ENCODE measurements at regions not wholly inside any gene's neighbourhood (a gene's known extent, or its start where the extent isn't known, plus 50 kb on each side); places are given as distances from the start of the nearest gene placed in this dataset.

DNA sequence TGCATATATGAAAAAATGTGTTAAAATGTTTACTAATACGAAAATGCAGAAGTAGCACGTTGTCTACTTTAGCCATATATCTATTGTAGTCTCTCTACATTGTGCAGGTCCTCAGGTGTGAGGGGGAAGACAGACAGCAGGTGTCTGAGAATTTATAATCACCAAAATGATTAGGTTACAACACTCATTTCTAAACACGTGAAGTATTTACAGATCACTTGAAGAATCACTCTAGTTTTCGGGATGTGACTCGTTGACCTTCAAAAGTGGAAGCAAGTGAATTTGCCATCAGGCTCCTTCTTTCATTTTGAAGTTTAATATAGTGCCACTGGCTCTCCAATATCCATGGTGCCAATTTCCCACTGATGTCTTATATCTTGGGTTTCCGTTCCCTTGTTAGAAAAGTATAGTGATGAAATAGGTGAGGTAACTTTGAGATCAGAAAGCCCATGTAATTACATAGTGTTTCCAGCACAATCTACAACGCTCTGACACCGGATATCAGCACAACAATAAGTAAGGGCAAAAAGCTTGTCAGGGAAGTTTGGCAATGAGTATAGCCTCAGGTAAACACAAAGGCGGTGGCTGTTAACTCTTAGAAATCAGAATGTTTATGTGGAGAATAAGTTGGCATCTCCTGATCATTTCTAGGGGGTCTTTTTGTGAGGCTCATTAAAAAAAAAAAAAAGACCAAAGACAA is 57.5 kb upstream of the SP4 start:
- DNase-seq: no peak

DNA sequence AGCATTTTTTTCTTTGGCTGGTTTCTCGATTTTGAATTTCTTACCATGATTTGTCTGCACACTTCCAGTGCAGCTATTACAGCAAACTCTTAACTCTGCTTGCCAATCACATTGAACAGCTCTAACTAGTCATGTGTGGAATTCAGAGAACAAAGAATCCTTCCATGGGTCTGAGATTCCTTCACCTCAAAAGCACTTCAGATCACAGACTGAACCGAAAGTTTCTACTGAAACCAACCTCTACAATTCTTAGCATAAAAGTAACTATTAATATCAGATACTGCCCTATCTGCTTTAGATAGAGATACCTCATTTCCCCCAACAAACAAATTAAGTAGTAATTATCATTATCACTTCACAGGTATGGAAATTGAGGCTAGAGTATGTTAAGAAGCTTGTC is 56.5 kb upstream of the SP4 start:
- no peak for DNase-seq

DNA sequence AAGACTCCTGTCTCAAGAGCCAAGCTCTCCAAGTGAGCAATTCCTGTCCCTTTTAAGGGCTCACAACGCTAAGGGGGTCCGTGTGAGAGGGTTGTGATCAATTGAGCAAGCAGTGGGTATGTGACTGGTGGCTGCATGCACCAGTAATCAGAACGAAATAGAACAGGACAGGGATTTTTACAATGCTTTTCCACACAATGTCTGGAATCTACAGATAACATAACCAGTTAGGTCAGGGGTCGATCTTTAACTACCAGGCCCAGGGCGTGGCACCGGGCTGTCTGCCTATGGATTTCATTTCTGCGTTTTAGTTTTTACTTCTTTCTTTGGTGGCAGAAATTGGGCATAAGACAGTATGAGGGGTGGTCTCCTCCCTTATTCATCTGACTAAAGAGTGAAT is 54.9 kb upstream of the SP4 start:
- DNase-seq: no peak

DNA sequence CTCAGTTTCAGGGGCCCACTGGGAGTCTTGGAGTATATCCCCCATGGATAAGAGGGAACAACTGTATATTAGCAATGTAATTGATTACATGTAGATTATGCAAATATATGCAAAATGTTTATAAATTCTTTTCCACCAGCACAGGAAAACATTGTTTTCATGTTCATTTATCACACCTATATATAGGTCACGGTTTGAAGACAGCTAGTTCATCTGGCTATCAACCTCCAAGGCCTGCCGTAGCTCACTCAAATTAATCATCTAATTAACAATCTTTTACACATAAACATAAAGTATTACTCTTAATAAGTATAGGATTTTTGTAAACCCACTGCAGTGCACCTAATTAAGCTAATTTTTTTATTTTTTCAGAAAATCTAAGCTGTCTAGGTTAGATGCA is 53.7 kb upstream of the SP4 start:
- DNase-seq: no peak

DNA sequence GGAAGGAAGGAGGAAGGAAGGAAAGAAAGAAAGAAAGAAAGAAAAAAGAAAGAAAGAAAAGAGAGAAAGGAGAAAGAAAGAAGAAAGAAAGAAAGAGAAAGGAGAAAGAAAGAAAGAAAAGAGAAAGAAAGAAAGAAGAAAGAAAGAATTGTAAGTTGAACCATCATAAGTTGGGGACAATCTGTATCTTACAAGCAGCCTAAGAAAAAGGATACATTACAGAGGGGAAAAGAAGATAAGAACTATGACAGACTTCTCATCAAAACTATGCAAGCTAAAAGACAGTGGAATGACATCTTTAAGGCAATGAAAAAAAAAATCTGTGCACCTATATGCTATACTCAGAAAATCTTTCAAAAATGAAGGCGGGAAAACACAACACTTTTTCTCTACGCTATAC is 50.3 kb upstream of the SP4 start:
- DNase-seq: no peak

All from CD4-positive, alpha-beta T cell treated with Interleukin-4 for 1 hour (primary cell).